Trophoblast cell (in vitro differentiated cells and primary cell): ENCODE measurements at regions not wholly inside any gene's neighbourhood (a gene's known extent, or its start where the extent isn't known, plus 50 kb on each side); places are given as distances from the start of the nearest gene placed in this dataset.

ENCODE experiments used
- DNase-seq, 2 donors: peaks; one replicate each; pipeline ENCODE4 v3.0.0-alpha.2; 2016
- H2AFZ ChIP-seq: 2 replicates; pipeline ENCODE4 v1.6.1; 2013; ENCODE audit warnings: low read length, moderate library complexity, mild to moderate bottlenecking; ENCODE audit not compliant: insufficient read depth, poor library complexity
- H2AK5ac ChIP-seq: 2 replicates; pipeline ENCODE4 v1.6.1; 2013; ENCODE audit warnings: mild to moderate bottlenecking, low read length
- H2BK120ac ChIP-seq: 2 replicates; pipeline ENCODE4 v1.6.1; 2013; ENCODE audit warnings: low read length, mild to moderate bottlenecking, moderate library complexity; ENCODE audit not compliant: insufficient read depth, poor library complexity
- H2BK12ac ChIP-seq: 2 replicates; pipeline ENCODE4 v1.6.1; 2013; ENCODE audit warnings: mild to moderate bottlenecking, low read length, moderate library complexity
- H2BK5ac ChIP-seq: 2 replicates; pipeline ENCODE4 v1.6.1; 2013; ENCODE audit warnings: low read length, low read depth, moderate library complexity, mild to moderate bottlenecking; ENCODE audit not compliant: poor library complexity
- H3K14ac ChIP-seq: 2 replicates; pipeline ENCODE4 v1.6.1; 2013; ENCODE audit warnings: mild to moderate bottlenecking, low read length
- H3K18ac ChIP-seq: 2 replicates; pipeline ENCODE4 v1.6.1; 2013; ENCODE audit warnings: mild to moderate bottlenecking, low read length
- H3K23ac ChIP-seq: 2 replicates; pipeline ENCODE4 v1.6.1; 2013; ENCODE audit warnings: low read length
- H3K27ac ChIP-seq: 2 replicates; pipeline ENCODE4 v1.5.1; 2013; ENCODE audit warnings: low read depth, mild to moderate bottlenecking, inconsistent platforms, low read length, moderate library complexity
- H3K27me3 ChIP-seq: 2 replicates; pipeline ENCODE4 v1.6.1; 2013; ENCODE audit warnings: inconsistent platforms, mild to moderate bottlenecking, low read length, moderate library complexity; ENCODE audit not compliant: insufficient read depth
- H3K36me3 ChIP-seq, 2 experiments: 1 replicate in 1 of 2; 2 replicates in 1 of 2; pipeline ENCODE4 v1.6.1; 2013; ENCODE audit warnings: low read length in 2 of 2, mild to moderate bottlenecking in 2 of 2, moderate library complexity in 1 of 2; ENCODE audit not compliant: insufficient read depth in 2 of 2, control insufficient read depth in 1 of 2
- H3K4ac ChIP-seq: 2 replicates; pipeline ENCODE4 v1.6.1; 2013; ENCODE audit warnings: low read depth, mild to moderate bottlenecking, low read length, moderate library complexity
- H3K4me1 ChIP-seq, 2 experiments: 1 replicate in 1 of 2; 2 replicates in 1 of 2; pipeline ENCODE4 v1.6.1; 2013; ENCODE audit warnings: low read length in 2 of 2, mild to moderate bottlenecking in 2 of 2, moderate library complexity in 1 of 2; ENCODE audit not compliant: insufficient read depth in 2 of 2, control insufficient read depth in 1 of 2
- H3K4me2 ChIP-seq: 2 replicates; pipeline ENCODE4 v1.6.1; 2013; ENCODE audit warnings: inconsistent platforms, mild to moderate bottlenecking, low read length, moderate library complexity
- H3K4me3 ChIP-seq: 2 replicates; pipeline ENCODE4 v1.5.1; 2013; ENCODE audit warnings: mild to moderate bottlenecking, low read depth, low read length, inconsistent platforms
- H3K79me1 ChIP-seq: one replicate; pipeline ENCODE4 v1.6.1; 2013; ENCODE audit warnings: low read length
- H3K79me2 ChIP-seq: 2 replicates; pipeline ENCODE4 v1.6.1; 2013; ENCODE audit warnings: low read length, mild to moderate bottlenecking; ENCODE audit not compliant: control insufficient read depth, insufficient read depth, poor library complexity
- H3K9ac ChIP-seq: 2 replicates; pipeline ENCODE4 v1.6.1; 2013; ENCODE audit warnings: mild to moderate bottlenecking, low read length
- H3K9me3 ChIP-seq: 2 replicates; pipeline ENCODE4 v1.6.1; 2013; ENCODE audit warnings: low read depth, mild to moderate bottlenecking, control low read depth, inconsistent platforms, low read length; ENCODE audit not compliant: insufficient read depth
- H4K12ac ChIP-seq: 2 replicates; pipeline ENCODE4 v1.6.1; 2013; ENCODE audit warnings: low read depth, mild to moderate bottlenecking, low read length, moderate library complexity
- H4K8ac ChIP-seq: 2 replicates; pipeline ENCODE4 v1.6.1; 2013; ENCODE audit warnings: low read depth, mild to moderate bottlenecking, low read length, moderate library complexity
- H4K91ac ChIP-seq: one replicate; pipeline ENCODE4 v1.6.1; 2013; ENCODE audit warnings: low read depth, mild to moderate bottlenecking, low read length, moderate library complexity
- WGBS: extraction: QIAGEN DNeasy Blood & Tissue Kit; methylation state at CpG from one replicate; pipeline ENCODE4 v1.1.7; 2013; ENCODE audit warnings: missing lambda C conversion rate; ENCODE audit not compliant: insufficient read length, insufficient coverage; ENCODE audit errors: extremely low coverage; 5-methylcytosine and 5-hydroxymethylcytosine counted together

DNA sequence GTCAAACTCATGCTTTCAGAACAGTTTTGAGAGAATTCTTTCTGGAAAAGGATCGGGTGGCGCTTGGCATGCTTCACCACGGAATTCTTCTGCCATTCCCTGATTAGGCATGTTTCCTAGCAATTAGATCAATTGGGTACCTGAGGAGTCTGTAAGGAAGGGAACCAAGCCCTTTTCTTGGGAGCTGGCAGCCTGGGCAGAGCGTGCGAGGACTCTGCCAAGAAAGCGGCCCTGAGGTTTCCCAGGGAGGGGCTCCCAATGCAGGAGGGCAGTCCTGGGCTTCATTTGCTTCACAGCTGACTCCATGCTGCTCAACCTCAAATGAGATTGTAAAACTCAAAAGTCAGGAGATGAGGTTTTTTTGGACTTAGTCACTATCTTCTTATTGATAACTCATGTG, 60.3 kb downstream of the MYCN start:
- Histone ChIP-seq H2AFZ (no peak overlapping the region), H4K91ac (no peak overlapping the region), H3K4ac (no peak overlapping the region), H4K8ac (no peak overlapping the region), H2AK5ac (no peak overlapping the region), H3K36me3 (no peaks in the 10 kb centered on the region), H2BK12ac (no peak overlapping the region), H3K4me1 (no peaks in the 10 kb centered on the region), H3K9ac (no peak overlapping the region), H3K27me3 (no peaks in the 10 kb centered on the region), H3K79me1 (no peaks in the 10 kb centered on the region), H3K9me3 (peaks cover 2% of the 10 kb centered on the region), H3K18ac (no peak overlapping the region), H2BK5ac (no peak overlapping the region), H3K4me3 (no peak overlapping the region), H3K14ac (no peak overlapping the region), H3K79me2 (no peaks in the 10 kb centered on the region), H3K23ac (no peak overlapping the region), H3K27ac (no peak overlapping the region), H2BK120ac (no peak overlapping the region), H4K12ac (no peak overlapping the region), H3K4me2 (no peak overlapping the region)
- DNase-seq, result no peak
- WGBS, result no CpG with 5 or more reads among the region's 6 CpGs

DNA sequence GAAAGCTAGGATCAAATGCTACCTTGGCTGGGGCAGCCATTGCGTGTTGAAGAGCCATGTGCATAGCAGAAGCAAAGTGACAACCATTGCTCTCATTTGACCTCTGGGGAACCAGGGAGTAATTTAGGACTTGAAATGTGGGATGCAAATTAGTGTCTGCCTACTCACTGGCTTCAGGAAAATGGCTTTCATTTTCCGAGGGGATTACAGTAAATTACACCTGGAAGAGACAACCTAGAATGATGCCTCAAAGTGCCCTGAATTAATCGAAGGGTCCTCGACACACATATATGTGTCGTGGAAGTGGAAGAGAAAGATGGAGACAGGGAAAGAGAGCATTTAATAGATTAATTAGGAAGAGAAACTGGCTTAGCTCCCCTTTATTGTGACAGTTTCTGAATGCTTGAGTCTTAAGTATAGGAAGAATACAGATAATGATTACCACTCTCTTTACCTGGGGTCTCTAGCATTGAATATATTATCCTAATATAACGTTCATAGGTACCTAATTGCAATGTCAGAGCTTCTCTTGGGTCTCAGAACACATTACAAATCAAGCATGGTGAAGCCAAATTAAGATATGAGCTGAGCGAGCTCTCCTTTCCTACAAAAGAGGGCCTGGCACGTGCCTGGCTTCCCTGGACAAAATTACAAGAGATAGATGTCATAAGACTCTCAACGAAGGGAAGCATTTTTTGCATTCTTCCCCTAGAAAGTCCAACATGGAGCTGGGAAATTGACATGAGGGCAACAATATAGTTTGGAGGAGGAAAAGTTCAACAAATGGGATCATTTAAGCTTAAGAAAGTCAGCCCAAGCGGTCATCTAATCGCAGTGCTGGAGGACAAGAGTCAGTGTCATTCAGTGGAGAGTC, 59.5 kb downstream of the MYCN start:
- no peaks in the 10 kb centered on the region for H3K79me2 ChIP-seq
- H3K4me2 ChIP-seq, result no peak overlapping the region
- H2AFZ ChIP-seq, result no peak overlapping the region
- no peaks in the 10 kb centered on the region for H3K27me3 ChIP-seq
- no peak overlapping the region for H3K23ac ChIP-seq
- H2BK120ac ChIP-seq, result no peak overlapping the region
- H3K27ac ChIP-seq, result no peak overlapping the region
- H3K18ac ChIP-seq, result no peak overlapping the region
- H2AK5ac ChIP-seq, result no peak overlapping the region
- H3K4me1 ChIP-seq, result no peaks in the 10 kb centered on the region
- no peak overlapping the region for H2BK12ac ChIP-seq
- H4K8ac ChIP-seq, result no peak overlapping the region
- no peak overlapping the region for H4K91ac ChIP-seq
- no peaks in the 10 kb centered on the region for H3K79me1 ChIP-seq
- H2BK5ac ChIP-seq, result no peak overlapping the region
- peak in 1 of 2 donors; percentile 72 for DNase-seq
- no peak overlapping the region for H3K4me3 ChIP-seq
- H4K12ac ChIP-seq, result no peak overlapping the region
- H3K4ac ChIP-seq, result no peak overlapping the region
- WGBS, result no CpG with 5 or more reads among the region's 11 CpGs
- no peak overlapping the region for H3K14ac ChIP-seq
- H3K36me3 ChIP-seq, result no peaks in the 10 kb centered on the region
- no peak overlapping the region for H3K9ac ChIP-seq
- H3K9me3 ChIP-seq, result peaks cover 2% of the 10 kb centered on the region

DNA sequence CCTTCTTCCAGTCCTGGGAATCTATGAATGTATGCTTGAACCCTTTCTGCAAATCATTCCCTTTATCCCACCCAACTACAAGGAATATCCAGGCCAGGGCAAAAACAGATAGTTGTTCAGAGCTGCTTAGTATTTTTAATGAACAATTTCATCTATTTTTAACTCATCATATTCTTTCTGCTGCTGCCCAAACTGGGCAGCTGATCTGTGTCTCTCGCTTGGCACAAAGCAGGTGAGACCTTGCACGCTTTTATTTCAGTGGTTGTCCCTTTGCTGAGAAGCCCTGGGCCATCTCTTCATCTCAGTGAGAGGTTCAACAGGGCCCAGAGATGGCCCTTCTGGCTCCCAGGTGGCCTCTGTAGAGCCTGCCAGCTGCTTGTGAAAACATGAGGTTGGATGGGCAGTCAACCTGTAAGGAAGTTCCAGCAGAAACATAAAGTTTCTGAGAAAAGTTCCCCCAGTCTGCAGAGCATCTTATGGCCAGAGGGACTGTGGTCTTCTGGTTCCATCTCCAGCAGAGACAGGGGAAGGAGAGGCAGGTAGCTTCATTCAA, 57.5 kb downstream of the MYCN start:
- Histone ChIP-seq H3K4ac (no peak overlapping the region), H3K36me3 (no peaks in the 10 kb centered on the region), H3K4me3 (no peak overlapping the region), H3K27ac (no peak overlapping the region), H3K14ac (no peak overlapping the region), H3K27me3 (no peaks in the 10 kb centered on the region), H2BK5ac (no peak overlapping the region), H2AFZ (no peak overlapping the region), H3K9ac (no peak overlapping the region), H3K79me2 (no peaks in the 10 kb centered on the region), H2AK5ac (no peak overlapping the region), H3K18ac (no peak overlapping the region), H2BK12ac (no peak overlapping the region), H3K4me2 (no peak overlapping the region), H3K23ac (no peak overlapping the region), H4K12ac (no peak overlapping the region), H3K4me1 (no peaks in the 10 kb centered on the region), H3K79me1 (no peaks in the 10 kb centered on the region), H4K91ac (no peak overlapping the region), H4K8ac (no peak overlapping the region), H2BK120ac (no peak overlapping the region), H3K9me3 (peaks cover 2% of the 10 kb centered on the region)
- no peak for DNase-seq
- no CpG with 5 or more reads among the region's 2 CpGs for WGBS

DNA sequence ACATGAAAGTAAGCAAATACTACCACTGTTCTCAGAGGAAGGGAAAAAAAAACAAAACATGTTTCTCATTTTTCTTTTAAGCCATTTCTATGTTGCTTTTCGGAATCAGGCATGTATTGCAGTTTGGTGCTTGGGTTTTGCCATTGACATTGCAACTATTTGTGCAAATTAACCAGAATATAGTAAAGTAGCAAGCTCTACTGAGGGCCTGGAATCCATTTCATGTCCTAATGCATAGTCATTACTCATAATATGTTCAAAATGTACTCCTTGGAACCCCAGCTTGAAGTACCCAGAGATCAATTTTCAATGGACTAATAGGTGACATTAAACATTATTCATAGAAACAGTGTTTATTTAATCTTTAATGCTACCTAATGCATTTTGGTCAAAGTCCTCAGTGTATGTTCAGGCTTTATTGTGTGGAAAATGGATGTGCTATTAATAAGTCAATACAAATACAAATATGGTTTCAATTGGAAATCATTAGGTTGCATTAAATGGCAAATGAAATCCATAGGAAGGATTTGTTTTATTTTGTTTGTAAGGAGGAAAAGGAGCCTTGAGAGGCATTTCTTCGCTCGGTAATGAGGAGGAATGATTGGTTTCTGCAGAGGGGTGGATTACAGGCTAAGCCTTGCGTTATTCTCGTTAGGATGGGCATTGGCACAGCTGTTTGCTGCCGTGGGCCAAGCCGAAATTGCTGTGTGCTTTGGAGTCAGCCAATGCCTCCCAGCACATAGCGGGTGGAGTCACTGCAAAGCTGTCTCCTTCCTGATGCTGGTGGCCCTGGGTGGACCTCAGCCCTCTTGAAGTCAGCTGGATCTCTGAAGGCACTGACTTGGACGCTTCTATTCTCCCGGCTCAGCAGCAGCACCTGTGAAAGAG, 56.4 kb downstream of the MYCN start:
- Histone ChIP-seq H3K9me3 (peaks cover 2% of the 10 kb centered on the region), H3K14ac (no peak overlapping the region), H3K18ac (no peak overlapping the region), H3K23ac (no peak overlapping the region), H3K9ac (no peak overlapping the region), H4K91ac (no peak overlapping the region), H4K12ac (no peak overlapping the region), H2BK12ac (no peak overlapping the region), H3K4me3 (no peak overlapping the region), H3K4me2 (no peak overlapping the region), H3K4ac (no peak overlapping the region), H2AK5ac (no peak overlapping the region), H2BK120ac (no peak overlapping the region), H3K79me1 (no peaks in the 10 kb centered on the region), H3K27ac (no peak overlapping the region), H2AFZ (no peak overlapping the region), H2BK5ac (no peak overlapping the region), H3K36me3 (no peaks in the 10 kb centered on the region), H3K27me3 (no peaks in the 10 kb centered on the region), H3K79me2 (no peaks in the 10 kb centered on the region), H4K8ac (no peak overlapping the region), H3K4me1 (no peaks in the 10 kb centered on the region)
- DNase-seq, result no peak
- WGBS, result no CpG with 5 or more reads among the region's 10 CpGs
